HepG2 (cell line): ENCODE measurements at regions not wholly inside any gene's neighbourhood (a gene's known extent, or its start where the extent isn't known, plus 50 kb on each side); places are given as distances from the start of the nearest gene placed in this dataset.

Experiments used
- ATAC-seq: fragments of 200-7000 bp; cut with Tn5 transposase; 3 replicates; pipeline ENCODE4 v1.9.1; 2020; ENCODE audit warnings: mild to moderate bottlenecking, moderate library complexity
- BruUV-seq: library from RNA; stranded (reverse); fragments of 400-500 nt; replicated peaks from 2 replicates; lab custom pipeline; 2021; lab: Mats Ljungman, UMichigan
- CTCF ChIA-PET: fragments of 300-600 bp; formaldehyde crosslinking; extraction: SDS; loops from one replicate; lab custom pipeline; 2021; ENCODE audit warnings: low total read pairs, inconsistent platforms, low intra/inter-chr PET ratio; lab: Yijun Ruan, JAX
- POLR2A ChIA-PET: fragments of 350-600 bp; sonication (Branson Sonifier 250); formaldehyde crosslinking; loops from one replicate; lab custom pipeline; 2020; ENCODE audit warnings: antibody characterized with exemption, inconsistent platforms; lab: Yijun Ruan, JAX
- DNase-seq: peaks from one replicate; pipeline ENCODE4 v3.0.0-alpha.2; 2015; ENCODE audit warnings: low spot score
- FAIRE-seq: peaks from 3 replicates; lab custom pipeline; 2011; peaks lifted over from hg19 to GRCh38; lab: Jason Lieb, UNC
- H2AFZ ChIP-seq: one replicate; pipeline ENCODE4 v1.6.1; 2011; ENCODE audit warnings: low read length, inconsistent platforms
- H3K27ac ChIP-seq: fragments of 300-600 bp; 3 replicates; pipeline ENCODE4 v1.8.0; 2011; ENCODE audit warnings: mixed run types, mild to moderate bottlenecking, mixed read lengths, low read length, inconsistent platforms; ENCODE audit not compliant: insufficient read depth; ENCODE audit errors: extremely low read length
- H3K27me3 ChIP-seq, 2 experiments: fragments of 200-600 bp in 1 of 2; 2 replicates in 1 of 2; 3 replicates in 1 of 2; pipeline versions ENCODE4 v1.6.0 to v1.8.0; 2011; ENCODE audit warnings: low read length in 2 of 2, mild to moderate bottlenecking in 2 of 2, moderate library complexity in 2 of 2, inconsistent platforms in 1 of 2; ENCODE audit not compliant: insufficient read depth in 2 of 2, control insufficient read depth in 1 of 2
- H3K36me3 ChIP-seq, 2 experiments: fragments of 200-600 bp in 1 of 2; replicated peaks in 1 of 2; 2 replicates in 1 of 2; 3 replicates in 1 of 2; pipeline versions ENCODE4 v1.5.1 to v1.8.0; 2011; ENCODE audit warnings: low read length in 2 of 2, inconsistent platforms in 1 of 2; ENCODE audit not compliant: insufficient read depth in 2 of 2, control insufficient read depth in 1 of 2
- H3K4me1 ChIP-seq: 2 replicates; pipeline ENCODE4 v1.5.1; 2012; ENCODE audit warnings: low read length, inconsistent platforms; ENCODE audit not compliant: insufficient read depth
- H3K4me2 ChIP-seq: 2 replicates; pipeline ENCODE4 v1.6.0; 2011; ENCODE audit warnings: low read depth, low read length, inconsistent platforms
- H3K4me3 ChIP-seq, 3 experiments: fragments of 200-600 bp in 1 of 3; sonication (generic), shearing (Covaris generic) in 1 of 3; replicated peaks in 1 of 3; 2 replicates each; pipeline ENCODE4 v1.5.1; 2011 to 2016; ENCODE audit warnings: low read length in 3 of 3, inconsistent platforms in 2 of 3, low read depth in 2 of 3, mild to moderate bottlenecking in 2 of 3, control low read depth in 1 of 3, mixed read lengths in 1 of 3; ENCODE audit not compliant: insufficient read depth in 1 of 3
- H3K79me2 ChIP-seq: one replicate; pipeline ENCODE4 v1.6.1; 2011; ENCODE audit warnings: low read length, inconsistent platforms; ENCODE audit not compliant: insufficient read depth
- H3K9ac ChIP-seq: 2 replicates; pipeline ENCODE4 v1.6.0; 2011; ENCODE audit warnings: mild to moderate bottlenecking, low read depth, low read length, inconsistent platforms; ENCODE audit not compliant: insufficient read depth
- H3K9me3 ChIP-seq: 2 replicates; pipeline ENCODE4 v1.5.1; 2012; ENCODE audit warnings: mild to moderate bottlenecking, low read length
- H4K20me1 ChIP-seq: 2 replicates; pipeline ENCODE4 v1.6.0; 2011; ENCODE audit warnings: inconsistent platforms, mild to moderate bottlenecking, low read length, moderate library complexity; ENCODE audit not compliant: insufficient read depth
- EEA1 ChIP-seq: sonication (generic); formaldehyde crosslinking; IDR thresholded peaks from 2 replicates; pipeline ENCODE4 v1.5.1; 2020; ENCODE audit warnings: mild to moderate bottlenecking, missing genetic modification reagents, borderline replicate concordance
- JARID2 ChIP-seq: sonication (generic); formaldehyde crosslinking; IDR thresholded peaks from 2 replicates; pipeline ENCODE4 v1.8.1; 2023; ENCODE audit warnings: missing genetic modification reagents, inconsistent platforms; ENCODE audit not compliant: insufficient replicate concordance
- RFX5 ChIP-seq: IDR thresholded peaks from 2 replicates; pipeline ENCODE4 v1.6.1; 2011; ENCODE audit warnings: low read depth, low read length, improper control_type of control experiment
- ZBTB25 ChIP-seq: IDR thresholded peaks from 2 replicates; pipeline ENCODE4 v1.6.1; 2018; ENCODE audit warnings: missing genetic modification reagents
- ZMAT3 ChIP-seq: sonication (generic); formaldehyde crosslinking; conservative IDR thresholded peaks from 2 replicates; pipeline ENCODE4 v1.7.0; 2021; ENCODE audit warnings: missing genetic modification reagents
- ZMYM2 ChIP-seq: sonication (generic); formaldehyde crosslinking; IDR thresholded peaks from 2 replicates; pipeline ENCODE4 v1.8.0; 2022; ENCODE audit warnings: mild to moderate bottlenecking, missing genetic modification reagents
- ZNF326 ChIP-seq: sonication (generic); formaldehyde crosslinking; IDR thresholded peaks from 2 replicates; pipeline ENCODE4 v1.4.0; 2020; ENCODE audit warnings: missing genetic modification reagents, borderline replicate concordance
- ZNF460 ChIP-seq: sonication (generic); formaldehyde crosslinking; IDR thresholded peaks from 2 replicates; pipeline ENCODE4 v1.5.1; 2020; ENCODE audit warnings: missing genetic modification reagents, mild to moderate bottlenecking, borderline replicate concordance
- ZNF547 ChIP-seq: sonication (generic); formaldehyde crosslinking; IDR thresholded peaks from 2 replicates; pipeline ENCODE4 v1.5.1; 2020; ENCODE audit warnings: mild to moderate bottlenecking, missing genetic modification reagents
- in situ Hi-C: cut with HindIII; loops from 2 replicates; pipeline ENCODE4 v1.10.0; 2017; ENCODE audit warnings: low pct_unique_long_range_greater_than_20kb; ENCODE audit not compliant: extremely low pct_ligation_motif_present
- intact Hi-C: fragments of 100-400 bp; cut with micrococcal nuclease; formaldehyde crosslinking; loops from one replicate; pipeline ENCODE4 v1.10.0; 2022; ENCODE audit not compliant: unreplicated experiment

DNA sequence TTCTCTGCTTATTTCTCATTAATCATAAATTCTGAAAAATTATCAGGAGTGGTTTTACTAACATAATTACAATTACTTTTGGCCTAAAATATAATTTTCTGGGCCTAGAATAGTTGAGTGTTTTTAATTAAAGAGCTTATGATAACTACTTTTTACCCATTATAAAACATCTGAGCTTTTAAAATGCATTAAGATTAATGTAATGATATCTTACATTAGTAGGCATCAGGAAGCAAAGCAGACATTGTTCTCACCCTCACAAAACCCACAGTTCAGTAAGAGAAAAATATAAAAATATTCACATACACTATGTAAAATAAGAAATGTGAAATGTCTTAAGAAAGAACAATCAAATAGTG lies 443.7 kb upstream of the SEMA3A start:
- FAIRE-seq: no peak
- H3K4me3 ChIP-seq: no peak overlapping the region
- TF ChIP-seq ZNF547 (no peak), ZNF326 (no peak), RFX5 (no peak), ZBTB25 (CRISPR knock-in tag) (no peak), ZMYM2 (CRISPR knock-in tag) (no peak), JARID2 (CRISPR knock-in tag) (no peak), ZNF460 (CRISPR knock-in tag) (no peak), ZMAT3 (CRISPR knock-in tag) (no peak), EEA1 (CRISPR knock-in tag) (no peak)
- TF ChIP-seq, all 625 proteins: peak for 0
- peaks cover 10% of the 10 kb centered on the region; the same call in 1 of the 2 replicates for H3K9me3 ChIP-seq
- DNase-seq (no peak), ATAC-seq (no peak)
- H3K9ac ChIP-seq: no peak overlapping the region
- H3K27me3 ChIP-seq: no peaks in the 10 kb centered on the region
- no peaks in the 10 kb centered on the region for H3K79me2 ChIP-seq
- BruUV-seq: no TSS peak
- no peaks in the 10 kb centered on the region for H4K20me1 ChIP-seq
- no peak overlapping the region for H2AFZ ChIP-seq
- POLR2A ChIA-PET: no interaction called here
- H3K36me3 ChIP-seq: no peaks in the 10 kb centered on the region
- H3K4me2 ChIP-seq: no peak overlapping the region
- in situ Hi-C loops: no loop called here
- CTCF ChIA-PET: no interaction called here
- intact Hi-C loops: no loop called here
- no peaks in the 10 kb centered on the region for H3K4me1 ChIP-seq
- H3K27ac ChIP-seq: no peak overlapping the region
